Thoracic aorta (tissue), 2 donors: ENCODE measurements at regions not wholly inside any gene's neighbourhood (a gene's known extent, or its start where the extent isn't known, plus 50 kb on each side); places are given as distances from the start of the nearest gene placed in this dataset.

Source experiments
- ATAC-seq: fragments of 150-250 bp; one replicate; pipeline ENCODE4 v1.8.0; 2017; ENCODE audit warnings: low read depth; ENCODE audit not compliant: insufficient number of reproducible peaks, low FRiP score
- DNase-seq: peaks from one replicate; pipeline ENCODE4 v3.0.0-alpha.2; 2020; ENCODE audit warnings: low spot score
- H3K27ac ChIP-seq, 2 donors: fragments of 200-600 bp; sonication (generic); 1 replicate in 1 of 2; 2 replicates in 1 of 2; pipeline ENCODE4 v1.5.1; 2016; ENCODE audit warnings: mild to moderate bottlenecking in 2 of 2, moderate library complexity in 2 of 2
- H3K27me3 ChIP-seq: fragments of 200-600 bp; sonication (generic); replicated peaks from 2 replicates; pipeline ENCODE4 v1.6.0; 2016; ENCODE audit warnings: mild to moderate bottlenecking; ENCODE audit not compliant: insufficient read depth
- H3K36me3 ChIP-seq: fragments of 200-600 bp; sonication (generic); one replicate; pipeline ENCODE4 v1.5.1; 2016
- H3K4me1 ChIP-seq, 2 donors: fragments of 200-600 bp; sonication (generic); 1 replicate in 1 of 2; 2 replicates in 1 of 2; pipeline versions ENCODE4 v1.5.1 to v1.6.0; 2016; ENCODE audit warnings: low read depth in 2 of 2, mild to moderate bottlenecking in 1 of 2; ENCODE audit not compliant: control insufficient read depth in 1 of 2
- H3K4me3 ChIP-seq: fragments of 200-600 bp; sonication (generic); 2 replicates; pipeline ENCODE4 v1.5.1; 2016; ENCODE audit warnings: mild to moderate bottlenecking
- H3K9me3 ChIP-seq: fragments of 200-600 bp; sonication (generic); 2 replicates; pipeline ENCODE4 v1.5.1; 2016
- CTCF ChIP-seq: fragments of 200-600 bp; sonication (generic); IDR thresholded peaks from one replicate; pipeline ENCODE4 v1.5.1; 2019; ENCODE audit warnings: antibody characterized with exemption

- Histone ChIP-seq H3K4me1 (no peaks in the 10 kb centered on the region), H3K27me3 (no peaks in the 10 kb centered on the region), H3K4me3 (no peak overlapping the region), H3K27ac (no peak overlapping the region), H3K36me3 (no peaks in the 10 kb centered on the region), H3K9me3 (no peaks in the 10 kb centered on the region)
- no peak for DNase-seq
- ATAC-seq = no peak
- no peak for TF ChIP-seq CTCF
These were observed 161.7 kb upstream of the UBE2E1 start for GRCh38 chr3:23644099-23644498.

GRCh38 chr3:23644676-23645075, 161.1 kb upstream of the UBE2E1 start:
- Histone ChIP-seq H3K4me1 (no peaks in the 10 kb centered on the region), H3K36me3 (no peaks in the 10 kb centered on the region), H3K9me3 (no peaks in the 10 kb centered on the region), H3K27ac (no peak overlapping the region), H3K4me3 (no peak overlapping the region), H3K27me3 (no peaks in the 10 kb centered on the region)
- no peak for TF ChIP-seq CTCF
- DNase-seq (no peak), ATAC-seq (no peak)

GRCh38 chr3:23645533-23646183, 160.1 kb upstream of the UBE2E1 start:
- H3K4me3 ChIP-seq = no peak overlapping the region
- H3K27ac ChIP-seq = no peak overlapping the region
- peaks cover 0 to 3% of the 10 kb centered on the region in 2 donors for H3K4me1 ChIP-seq
- no peaks in the 10 kb centered on the region for H3K36me3 ChIP-seq
- TF ChIP-seq CTCF = no peak
- H3K9me3 ChIP-seq = no peaks in the 10 kb centered on the region
- DNase-seq = no peak
- no peaks in the 10 kb centered on the region for H3K27me3 ChIP-seq
- ATAC-seq = no peak

- DNase-seq = no peak
- no peaks in the 10 kb centered on the region for H3K9me3 ChIP-seq
- H3K4me1 ChIP-seq = peaks cover 0 to 9% of the 10 kb centered on the region in 2 donors
- TF ChIP-seq CTCF = no peak
- H3K36me3 ChIP-seq = no peaks in the 10 kb centered on the region
- no peak overlapping the region for H3K4me3 ChIP-seq
- H3K27me3 ChIP-seq = no peaks in the 10 kb centered on the region
- no peak for ATAC-seq
- H3K27ac ChIP-seq = no peak overlapping the region
These were observed 159.4 kb upstream of the UBE2E1 start for GRCh38 chr3:23646184-23646920.

- ATAC-seq (no peak), DNase-seq (no peak)
- Histone ChIP-seq H3K27me3 (no peaks in the 10 kb centered on the region), H3K9me3 (no peaks in the 10 kb centered on the region), H3K4me3 (no peak overlapping the region), H3K27ac (no peak overlapping the region), H3K4me1 (peaks cover 0 to 9% of the 10 kb centered on the region in 2 donors), H3K36me3 (no peaks in the 10 kb centered on the region)
- TF ChIP-seq CTCF = no peak
These were observed 158.0 kb upstream of the UBE2E1 start for GRCh38 chr3:23647706-23648258.
